CD4-positive, alpha-beta T cell treated with Interleukin-17A for 4 hours (primary cell): ENCODE measurements at regions not wholly inside any gene's neighbourhood (a gene's known extent, or its start where the extent isn't known, plus 50 kb on each side); places are given as distances from the start of the nearest gene placed in this dataset.

Source experiments
- DNase-seq: peaks from one replicate; pipeline ENCODE4 v3.0.0-alpha.2; 2020; ENCODE audit warnings: mixed read lengths

- no peak for DNase-seq
These were observed 881.0 kb downstream of the PCDH18 start for GRCh38 chr4:136651278-136651667.

- no peak for DNase-seq
These were observed 881.6 kb downstream of the PCDH18 start for GRCh38 chr4:136650541-136651277.

- no peak for DNase-seq
These were observed 888.0 kb downstream of the PCDH18 start for GRCh38 chr4:136644279-136644678.

GRCh38 chr4:136643416-136643815, 888.9 kb downstream of the PCDH18 start:
- no peak for DNase-seq

GRCh38 chr4:136637071-136637777, 895.1 kb downstream of the PCDH18 start:
- DNase-seq = no peak

- no peak for DNase-seq
These were observed 896.1 kb downstream of the PCDH18 start for GRCh38 chr4:136636155-136636554.

- DNase-seq = no peak
These were observed 898.2 kb downstream of the PCDH18 start for GRCh38 chr4:136634121-136634520.

GRCh38 chr4:136599890-136600289, 932.4 kb downstream of the PCDH18 start:
- DNase-seq = no peak

GRCh38 chr4:136590440-136590839, 941.9 kb downstream of the PCDH18 start:
- DNase-seq = no peak

- DNase-seq = no peak
These were observed 948.7 kb downstream of the PCDH18 start for GRCh38 chr4:136583567-136583966.

GRCh38 chr4:136581119-136581518, 951.2 kb downstream of the PCDH18 start:
- no peak for DNase-seq

GRCh38 chr4:136575146-136575545, 957.1 kb downstream of the PCDH18 start:
- no peak for DNase-seq

GRCh38 chr4:136573460-136573859, 958.8 kb downstream of the PCDH18 start:
- no peak for DNase-seq

- no peak for DNase-seq
These were observed 961.0 kb downstream of the PCDH18 start for GRCh38 chr4:136571315-136571714.

GRCh38 chr4:136562834-136563233, 969.5 kb downstream of the PCDH18 start:
- no peak for DNase-seq

GRCh38 chr4:136558940-136559494, 973.3 kb downstream of the PCDH18 start:
- DNase-seq = no peak

- DNase-seq = no peak
These were observed 974.9 kb downstream of the PCDH18 start for GRCh38 chr4:136557396-136557795.

GRCh38 chr4:136554033-136554432, 978.3 kb downstream of the PCDH18 start:
- DNase-seq = no peak

- no peak for DNase-seq
These were observed 980.5 kb downstream of the PCDH18 start for GRCh38 chr4:136551753-136552152.

GRCh38 chr4:136540747-136541146, 991.5 kb downstream of the PCDH18 start:
- DNase-seq = no peak

- DNase-seq = no peak
These were observed 1004.2 kb downstream of the PCDH18 start for GRCh38 chr4:136528131-136528530.

- DNase-seq = no peak
These were observed 1005.8 kb downstream of the PCDH18 start for GRCh38 chr4:136526517-136526916.

- DNase-seq = no peak
These were observed 1008.3 kb downstream of the PCDH18 start for GRCh38 chr4:136524039-136524438.

GRCh38 chr4:136516371-136516770, 1015.9 kb downstream of the PCDH18 start:
- no peak for DNase-seq
